ENCODE measurements at regions not wholly inside any gene's neighbourhood (a gene's known extent, or its start where the extent isn't known, plus 50 kb on each side); places are given as distances from the start of the nearest gene placed in this dataset.

DNA sequence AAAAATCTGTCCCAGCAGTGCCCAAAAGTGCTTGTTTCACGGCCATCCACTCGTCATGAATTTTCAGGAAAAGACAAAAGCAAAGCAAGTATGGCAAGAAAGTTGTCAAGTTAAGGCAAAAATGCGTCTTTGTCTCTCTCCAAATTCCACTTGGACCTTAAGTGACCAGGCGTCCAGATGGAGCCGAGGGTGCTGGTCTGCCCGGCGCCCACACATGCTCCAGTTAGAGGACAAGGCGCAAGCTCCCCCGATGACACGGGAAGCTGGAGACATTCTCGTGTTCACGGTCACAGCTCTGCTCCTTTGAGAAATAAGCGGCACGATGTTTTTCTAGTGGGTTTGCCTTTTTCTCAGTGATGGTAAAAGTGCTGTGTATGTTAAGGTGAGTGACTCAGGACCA is 219.0 kb downstream of the BRD1 start:
- TF ChIP-seq, protein P1, sequence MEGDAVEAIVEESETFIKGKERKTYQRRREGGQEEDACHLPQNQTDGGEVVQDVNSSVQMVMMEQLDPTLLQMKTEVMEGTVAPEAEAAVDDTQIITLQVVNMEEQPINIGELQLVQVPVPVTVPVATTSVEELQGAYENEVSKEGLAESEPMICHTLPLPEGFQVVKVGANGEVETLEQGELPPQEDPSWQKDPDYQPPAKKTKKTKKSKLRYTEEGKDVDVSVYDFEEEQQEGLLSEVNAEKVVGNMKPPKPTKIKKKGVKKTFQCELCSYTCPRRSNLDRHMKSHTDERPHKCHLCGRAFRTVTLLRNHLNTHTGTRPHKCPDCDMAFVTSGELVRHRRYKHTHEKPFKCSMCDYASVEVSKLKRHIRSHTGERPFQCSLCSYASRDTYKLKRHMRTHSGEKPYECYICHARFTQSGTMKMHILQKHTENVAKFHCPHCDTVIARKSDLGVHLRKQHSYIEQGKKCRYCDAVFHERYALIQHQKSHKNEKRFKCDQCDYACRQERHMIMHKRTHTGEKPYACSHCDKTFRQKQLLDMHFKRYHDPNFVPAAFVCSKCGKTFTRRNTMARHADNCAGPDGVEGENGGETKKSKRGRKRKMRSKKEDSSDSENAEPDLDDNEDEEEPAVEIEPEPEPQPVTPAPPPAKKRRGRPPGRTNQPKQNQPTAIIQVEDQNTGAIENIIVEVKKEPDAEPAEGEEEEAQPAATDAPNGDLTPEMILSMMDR (IDR thresholded peaks at IDR 0.05): no peak
- TF ChIP-seq EZH2 (IDR thresholded peaks at IDR 0.05; ENCODE audit: borderline replicate concordance, insufficient read depth, low read depth, low read length, poor library complexity, severe bottlenecking): no peak
